Thoracic aorta (tissue), 2 donors: ENCODE measurements at regions not wholly inside any gene's neighbourhood (a gene's known extent, or its start where the extent isn't known, plus 50 kb on each side); places are given as distances from the start of the nearest gene placed in this dataset.

Source experiments
- ATAC-seq: fragments of 150-250 bp; one replicate; pipeline ENCODE4 v1.8.0; 2017; ENCODE audit warnings: low read depth; ENCODE audit not compliant: insufficient number of reproducible peaks, low FRiP score
- DNase-seq: peaks from one replicate; pipeline ENCODE4 v3.0.0-alpha.2; 2020; ENCODE audit warnings: low spot score
- H3K27ac ChIP-seq, 2 donors: fragments of 200-600 bp; sonication (generic); 1 replicate in 1 of 2; 2 replicates in 1 of 2; pipeline ENCODE4 v1.5.1; 2016; ENCODE audit warnings: mild to moderate bottlenecking in 2 of 2, moderate library complexity in 2 of 2
- H3K27me3 ChIP-seq: fragments of 200-600 bp; sonication (generic); replicated peaks from 2 replicates; pipeline ENCODE4 v1.6.0; 2016; ENCODE audit warnings: mild to moderate bottlenecking; ENCODE audit not compliant: insufficient read depth
- H3K36me3 ChIP-seq: fragments of 200-600 bp; sonication (generic); one replicate; pipeline ENCODE4 v1.5.1; 2016
- H3K4me1 ChIP-seq, 2 donors: fragments of 200-600 bp; sonication (generic); 1 replicate in 1 of 2; 2 replicates in 1 of 2; pipeline versions ENCODE4 v1.5.1 to v1.6.0; 2016; ENCODE audit warnings: low read depth in 2 of 2, mild to moderate bottlenecking in 1 of 2; ENCODE audit not compliant: control insufficient read depth in 1 of 2
- H3K4me3 ChIP-seq: fragments of 200-600 bp; sonication (generic); 2 replicates; pipeline ENCODE4 v1.5.1; 2016; ENCODE audit warnings: mild to moderate bottlenecking
- H3K9me3 ChIP-seq: fragments of 200-600 bp; sonication (generic); 2 replicates; pipeline ENCODE4 v1.5.1; 2016
- TF ChIP-seq, protein P1 (sequence below): fragments of 200-600 bp; sonication (generic); IDR thresholded peaks from one replicate; pipeline ENCODE4 v1.5.1; 2019; ENCODE audit warnings: antibody characterized with exemption

- ATAC-seq: no peak
- no peaks in the 10 kb centered on the region for H3K4me1 ChIP-seq
These were observed 333.9 kb downstream of the NR2F1-AS1 start for GRCh38 chr5:93247105-93247504.

DNA sequence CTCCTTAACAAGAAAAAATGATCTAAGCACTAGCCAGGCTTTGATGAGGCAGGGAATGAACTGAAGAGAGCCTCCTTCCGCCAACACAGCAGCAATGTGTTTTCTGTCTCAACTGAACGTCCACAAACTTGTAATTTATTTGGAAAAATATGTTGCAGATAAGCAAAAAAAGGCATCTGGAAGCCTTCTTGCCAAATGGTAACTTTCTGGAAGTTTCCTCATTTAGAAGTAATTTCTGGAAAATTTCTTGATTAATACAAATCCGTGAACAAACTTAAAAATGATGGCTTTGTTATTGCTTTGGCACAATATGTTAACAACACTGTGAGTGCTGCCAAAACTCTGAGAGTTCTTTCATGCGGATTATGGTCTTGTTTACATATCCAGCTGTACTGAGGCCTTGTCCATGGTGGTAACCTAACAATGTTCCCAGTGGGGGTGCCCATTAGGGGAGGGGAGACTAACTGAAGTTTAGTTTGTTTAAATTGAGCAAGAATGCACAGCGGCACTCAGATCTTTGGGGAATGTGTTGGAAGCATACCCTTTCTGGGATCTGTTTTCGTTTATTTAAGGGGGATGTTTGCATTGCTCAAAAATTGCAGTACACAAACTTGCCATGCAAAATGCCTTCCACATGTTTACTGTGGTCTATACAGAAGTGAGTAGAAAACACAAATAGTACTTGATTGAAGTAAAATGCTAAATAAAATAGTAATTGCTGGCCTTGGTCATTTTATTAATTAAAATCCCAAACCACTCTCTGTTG, 334.7 kb downstream of the NR2F1-AS1 start:
- ATAC-seq: no peak
- no peak overlapping the region for H3K4me3 ChIP-seq
- DNase-seq: no peak
- H3K27ac ChIP-seq: no peak overlapping the region
- no peaks in the 10 kb centered on the region for H3K36me3 ChIP-seq
- no peaks in the 10 kb centered on the region for H3K4me1 ChIP-seq
- no peaks in the 10 kb centered on the region for H3K27me3 ChIP-seq
- TF ChIP-seq, protein P1, sequence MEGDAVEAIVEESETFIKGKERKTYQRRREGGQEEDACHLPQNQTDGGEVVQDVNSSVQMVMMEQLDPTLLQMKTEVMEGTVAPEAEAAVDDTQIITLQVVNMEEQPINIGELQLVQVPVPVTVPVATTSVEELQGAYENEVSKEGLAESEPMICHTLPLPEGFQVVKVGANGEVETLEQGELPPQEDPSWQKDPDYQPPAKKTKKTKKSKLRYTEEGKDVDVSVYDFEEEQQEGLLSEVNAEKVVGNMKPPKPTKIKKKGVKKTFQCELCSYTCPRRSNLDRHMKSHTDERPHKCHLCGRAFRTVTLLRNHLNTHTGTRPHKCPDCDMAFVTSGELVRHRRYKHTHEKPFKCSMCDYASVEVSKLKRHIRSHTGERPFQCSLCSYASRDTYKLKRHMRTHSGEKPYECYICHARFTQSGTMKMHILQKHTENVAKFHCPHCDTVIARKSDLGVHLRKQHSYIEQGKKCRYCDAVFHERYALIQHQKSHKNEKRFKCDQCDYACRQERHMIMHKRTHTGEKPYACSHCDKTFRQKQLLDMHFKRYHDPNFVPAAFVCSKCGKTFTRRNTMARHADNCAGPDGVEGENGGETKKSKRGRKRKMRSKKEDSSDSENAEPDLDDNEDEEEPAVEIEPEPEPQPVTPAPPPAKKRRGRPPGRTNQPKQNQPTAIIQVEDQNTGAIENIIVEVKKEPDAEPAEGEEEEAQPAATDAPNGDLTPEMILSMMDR: no peak
- no peaks in the 10 kb centered on the region for H3K9me3 ChIP-seq

More at GRCh38 chr5:93247105-93247504, 333.9 kb downstream of the NR2F1-AS1 start:
- TF ChIP-seq, protein P1: no peak
- no peak for DNase-seq
- Histone ChIP-seq H3K36me3 (no peaks in the 10 kb centered on the region), H3K27ac (no peak overlapping the region), H3K9me3 (no peaks in the 10 kb centered on the region), H3K27me3 (no peaks in the 10 kb centered on the region), H3K4me3 (no peak overlapping the region)

GRCh38 chr5:93245226-93245625, 335.8 kb downstream of the NR2F1-AS1 start:
- Histone ChIP-seq H3K4me1 (no peaks in the 10 kb centered on the region), H3K9me3 (no peaks in the 10 kb centered on the region), H3K27me3 (no peaks in the 10 kb centered on the region), H3K36me3 (no peaks in the 10 kb centered on the region), H3K4me3 (no peak overlapping the region), H3K27ac (no peak overlapping the region)
- ATAC-seq (no peak), DNase-seq (no peak)
- TF ChIP-seq, protein P1: no peak

DNA sequence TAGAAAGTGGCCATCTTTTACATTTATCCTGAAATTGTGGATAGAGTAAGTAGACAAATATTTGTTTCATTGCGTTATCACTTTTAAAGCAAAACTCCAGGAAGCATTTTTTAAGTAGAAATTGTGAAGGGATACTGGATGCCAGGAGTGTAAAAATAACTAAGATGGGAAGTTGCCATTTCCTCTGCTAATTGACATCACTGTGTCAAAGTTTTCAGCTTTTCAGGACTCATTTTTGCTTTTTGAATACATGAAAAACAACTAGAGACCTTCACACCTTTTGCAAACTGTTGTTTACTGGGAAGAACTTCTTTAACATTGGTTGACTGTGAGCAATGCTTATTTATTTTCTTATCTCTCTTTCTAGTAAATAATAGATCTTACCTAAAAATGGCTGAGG, 337.5 kb downstream of the NR2F1-AS1 start:
- H3K36me3 ChIP-seq: no peaks in the 10 kb centered on the region
- no peak overlapping the region for H3K27ac ChIP-seq
- TF ChIP-seq, protein P1: no peak
- no peaks in the 10 kb centered on the region for H3K4me1 ChIP-seq
- no peaks in the 10 kb centered on the region for H3K27me3 ChIP-seq
- no peak overlapping the region for H3K4me3 ChIP-seq
- no peaks in the 10 kb centered on the region for H3K9me3 ChIP-seq
- ATAC-seq: no peak
- no peak for DNase-seq

DNA sequence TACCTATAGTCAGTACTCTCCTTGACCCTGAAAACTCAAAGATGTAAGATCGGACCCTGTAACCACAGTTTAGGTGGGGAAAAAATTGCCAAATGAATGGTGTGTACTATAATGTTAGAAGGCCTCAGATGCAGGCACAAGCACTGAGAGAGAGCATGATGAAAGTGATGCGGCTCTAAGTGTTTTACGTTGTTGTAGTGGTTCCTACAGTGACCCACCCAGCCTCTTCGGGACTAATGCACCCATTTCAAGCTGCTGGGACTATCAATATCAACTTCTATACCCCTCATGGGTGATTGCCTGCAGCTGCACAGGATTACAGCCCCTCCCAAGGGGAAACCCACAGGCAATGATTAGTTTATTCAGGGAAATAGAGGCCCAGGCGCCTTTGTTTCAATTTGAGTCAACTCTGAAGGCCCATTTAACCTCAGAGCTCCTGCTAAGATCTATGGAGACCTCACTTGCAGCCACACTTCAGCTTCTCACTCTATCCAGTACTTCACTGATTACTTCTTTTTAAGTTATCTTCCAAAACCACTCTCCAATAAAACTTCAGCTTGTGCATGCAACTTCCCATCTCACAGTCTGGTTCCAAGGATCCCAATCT, 340.7 kb downstream of the NR2F1-AS1 start:
- no peaks in the 10 kb centered on the region for H3K27me3 ChIP-seq
- TF ChIP-seq, protein P1: no peak
- no peaks in the 10 kb centered on the region for H3K4me1 ChIP-seq
- H3K36me3 ChIP-seq: no peaks in the 10 kb centered on the region
- no peaks in the 10 kb centered on the region for H3K9me3 ChIP-seq
- ATAC-seq (no peak), DNase-seq (no peak)
- no peak overlapping the region for H3K4me3 ChIP-seq
- H3K27ac ChIP-seq: no peak overlapping the region
